HepG2 (cell line): ENCODE measurements at regions not wholly inside any gene's neighbourhood (a gene's known extent, or its start where the extent isn't known, plus 50 kb on each side); places are given as distances from the start of the nearest gene placed in this dataset.

Experiments
- ATAC-seq: fragments of 200-7000 bp; cut with Tn5 transposase; 3 replicates; pipeline ENCODE4 v1.9.1; 2020; ENCODE audit warnings: mild to moderate bottlenecking, moderate library complexity
- BruUV-seq: library from RNA; stranded (reverse); fragments of 400-500 nt; replicated peaks from 2 replicates; lab custom pipeline; 2021; lab: Mats Ljungman, UMichigan
- CTCF ChIA-PET: fragments of 300-600 bp; formaldehyde crosslinking; extraction: SDS; loops from one replicate; lab custom pipeline; 2021; ENCODE audit warnings: low total read pairs, inconsistent platforms, low intra/inter-chr PET ratio; lab: Yijun Ruan, JAX
- POLR2A ChIA-PET: fragments of 350-600 bp; sonication (Branson Sonifier 250); formaldehyde crosslinking; loops from one replicate; lab custom pipeline; 2020; ENCODE audit warnings: antibody characterized with exemption, inconsistent platforms; lab: Yijun Ruan, JAX
- DNase-seq: peaks from one replicate; pipeline ENCODE4 v3.0.0-alpha.2; 2015; ENCODE audit warnings: low spot score
- FAIRE-seq: peaks from 3 replicates; lab custom pipeline; 2011; peaks lifted over from hg19 to GRCh38; lab: Jason Lieb, UNC
- H2AFZ ChIP-seq: one replicate; pipeline ENCODE4 v1.6.1; 2011; ENCODE audit warnings: low read length, inconsistent platforms
- H3K27ac ChIP-seq: fragments of 300-600 bp; 3 replicates; pipeline ENCODE4 v1.8.0; 2011; ENCODE audit warnings: mixed run types, mild to moderate bottlenecking, mixed read lengths, low read length, inconsistent platforms; ENCODE audit not compliant: insufficient read depth; ENCODE audit errors: extremely low read length
- H3K27me3 ChIP-seq, 2 experiments: fragments of 200-600 bp in 1 of 2; 2 replicates in 1 of 2; 3 replicates in 1 of 2; pipeline versions ENCODE4 v1.6.0 to v1.8.0; 2011; ENCODE audit warnings: low read length in 2 of 2, mild to moderate bottlenecking in 2 of 2, moderate library complexity in 2 of 2, inconsistent platforms in 1 of 2; ENCODE audit not compliant: insufficient read depth in 2 of 2, control insufficient read depth in 1 of 2
- H3K36me3 ChIP-seq, 2 experiments: fragments of 200-600 bp in 1 of 2; replicated peaks in 1 of 2; 2 replicates in 1 of 2; 3 replicates in 1 of 2; pipeline versions ENCODE4 v1.5.1 to v1.8.0; 2011; ENCODE audit warnings: low read length in 2 of 2, inconsistent platforms in 1 of 2; ENCODE audit not compliant: insufficient read depth in 2 of 2, control insufficient read depth in 1 of 2
- H3K4me1 ChIP-seq: 2 replicates; pipeline ENCODE4 v1.5.1; 2012; ENCODE audit warnings: low read length, inconsistent platforms; ENCODE audit not compliant: insufficient read depth
- H3K4me2 ChIP-seq: 2 replicates; pipeline ENCODE4 v1.6.0; 2011; ENCODE audit warnings: low read depth, low read length, inconsistent platforms
- H3K4me3 ChIP-seq, 3 experiments: fragments of 200-600 bp in 1 of 3; sonication (generic), shearing (Covaris generic) in 1 of 3; replicated peaks in 1 of 3; 2 replicates each; pipeline ENCODE4 v1.5.1; 2011 to 2016; ENCODE audit warnings: low read length in 3 of 3, inconsistent platforms in 2 of 3, low read depth in 2 of 3, mild to moderate bottlenecking in 2 of 3, control low read depth in 1 of 3, mixed read lengths in 1 of 3; ENCODE audit not compliant: insufficient read depth in 1 of 3
- H3K79me2 ChIP-seq: one replicate; pipeline ENCODE4 v1.6.1; 2011; ENCODE audit warnings: low read length, inconsistent platforms; ENCODE audit not compliant: insufficient read depth
- H3K9ac ChIP-seq: 2 replicates; pipeline ENCODE4 v1.6.0; 2011; ENCODE audit warnings: mild to moderate bottlenecking, low read depth, low read length, inconsistent platforms; ENCODE audit not compliant: insufficient read depth
- H3K9me3 ChIP-seq: 2 replicates; pipeline ENCODE4 v1.5.1; 2012; ENCODE audit warnings: mild to moderate bottlenecking, low read length
- H4K20me1 ChIP-seq: 2 replicates; pipeline ENCODE4 v1.6.0; 2011; ENCODE audit warnings: inconsistent platforms, mild to moderate bottlenecking, low read length, moderate library complexity; ENCODE audit not compliant: insufficient read depth
- HNF4A ChIP-seq: sonication (generic); formaldehyde crosslinking; IDR thresholded peaks from 2 replicates; pipeline ENCODE4 v1.4.0; 2020; ENCODE audit warnings: missing genetic modification reagents
- MAFF ChIP-seq: IDR thresholded peaks from 2 replicates; pipeline ENCODE4 v1.6.1; 2011; ENCODE audit warnings: low read depth, low read length, improper control_type of control experiment
- MAFK ChIP-seq, 2 experiments: IDR thresholded peaks in 1 of 2; conservative IDR thresholded peaks in 1 of 2; 2 replicates each; pipeline ENCODE4 v1.6.1; 2011; ENCODE audit warnings: improper control_type of control experiment in 2 of 2, low read length in 2 of 2
- MIXL1 ChIP-seq: IDR thresholded peaks from 2 replicates; pipeline ENCODE4 v1.6.1; 2016
- PREB ChIP-seq: sonication (generic); formaldehyde crosslinking; IDR thresholded peaks from 2 replicates; pipeline ENCODE4 v1.4.0; 2020; ENCODE audit warnings: missing genetic modification reagents
- SP4 ChIP-seq: sonication (generic); formaldehyde crosslinking; IDR thresholded peaks from 2 replicates; pipeline ENCODE4 v1.8.1; 2023; ENCODE audit warnings: mild to moderate bottlenecking, missing genetic modification reagents
- UBTF ChIP-seq: sonication (generic); formaldehyde crosslinking; IDR thresholded peaks from 2 replicates; pipeline ENCODE4 v1.4.0; 2020; ENCODE audit warnings: mild to moderate bottlenecking, missing genetic modification reagents
- ZBTB44 ChIP-seq: sonication (generic); formaldehyde crosslinking; IDR thresholded peaks from 2 replicates; pipeline ENCODE4 v1.4.0; 2020; ENCODE audit warnings: missing genetic modification reagents
- ZNF552 ChIP-seq: sonication (generic); formaldehyde crosslinking; IDR thresholded peaks from 2 replicates; pipeline ENCODE4 v1.9.0; 2022; ENCODE audit warnings: missing genetic modification reagents, mild to moderate bottlenecking, borderline replicate concordance
- WGBS: methylation state at CpG from one replicate; pipeline ENCODE4 v1.1.6; 2017; ENCODE audit warnings: low lambda C conversion rate; 5-methylcytosine and 5-hydroxymethylcytosine counted together
- in situ Hi-C: cut with HindIII; loops from 2 replicates; pipeline ENCODE4 v1.10.0; 2017; ENCODE audit warnings: low pct_unique_long_range_greater_than_20kb; ENCODE audit not compliant: extremely low pct_ligation_motif_present
- intact Hi-C: fragments of 100-400 bp; cut with micrococcal nuclease; formaldehyde crosslinking; loops from one replicate; pipeline ENCODE4 v1.10.0; 2022; ENCODE audit not compliant: unreplicated experiment
- TF ChIP-seq, protein P1 (sequence below): sonication (generic); formaldehyde crosslinking; IDR thresholded peaks from 2 replicates; pipeline ENCODE4 v1.4.0; 2020; ENCODE audit warnings: missing genetic modification reagents
- TF ChIP-seq, protein P2 (sequence below): sonication (generic); formaldehyde crosslinking; IDR thresholded peaks from 2 replicates; pipeline ENCODE4 v1.8.0; 2022; ENCODE audit warnings: missing genetic modification reagents, mild to moderate bottlenecking, inconsistent platforms, borderline replicate concordance
- TF ChIP-seq, protein P3 (sequence below): sonication (generic); formaldehyde crosslinking; IDR thresholded peaks from 2 replicates; pipeline ENCODE4 v1.5.1; 2020; ENCODE audit warnings: missing genetic modification reagents, mild to moderate bottlenecking, borderline replicate concordance
- TF ChIP-seq, protein P4 (sequence below): sonication (generic); formaldehyde crosslinking; IDR thresholded peaks from 2 replicates; pipeline ENCODE4 v1.4.0; 2020; ENCODE audit warnings: missing genetic modification reagents

DNA sequence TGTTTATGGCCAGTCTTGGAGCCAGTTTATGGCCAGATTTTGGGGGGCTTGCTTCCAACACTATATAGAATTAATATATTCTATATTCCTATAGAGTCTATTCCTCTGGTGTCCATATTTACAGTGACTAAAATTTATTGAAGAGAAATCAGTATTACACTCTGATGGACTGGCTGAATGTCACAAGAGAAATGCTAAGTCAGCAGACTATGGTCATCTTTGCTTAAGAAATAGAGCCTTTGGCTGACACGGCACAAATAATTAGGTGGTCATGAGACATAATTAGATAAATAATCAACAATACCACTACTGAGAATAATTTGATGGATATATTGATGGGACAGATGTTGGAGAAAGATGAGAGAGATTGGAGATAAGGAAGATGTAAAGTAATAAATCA lies 272.9 kb downstream of the SLITRK5 start:
- no peak overlapping the region for H3K4me3 ChIP-seq
- H3K9me3 ChIP-seq: no peaks in the 10 kb centered on the region
- no peaks in the 10 kb centered on the region for H4K20me1 ChIP-seq
- FAIRE-seq: no peak
- H3K4me1 ChIP-seq: no peaks in the 10 kb centered on the region
- BruUV-seq: no TSS peak
- in situ Hi-C loops (no loop called here), intact Hi-C loops (no loop called here)
- no peak overlapping the region for H2AFZ ChIP-seq
- H3K79me2 ChIP-seq: no peaks in the 10 kb centered on the region
- POLR2A ChIA-PET: no interaction called here
- no peaks in the 10 kb centered on the region for H3K27me3 ChIP-seq
- H3K36me3 ChIP-seq: no peaks in the 10 kb centered on the region
- no peak overlapping the region for H3K9ac ChIP-seq
- CTCF ChIA-PET: no interaction called here
- WGBS: 54% methylated on average over 1 of the region's 1 CpG
- no peak overlapping the region for H3K27ac ChIP-seq
- no peak for ATAC-seq
- TF ChIP-seq MIXL1 (CRISPR knock-in tag) (no peak), HNF4A (CRISPR knock-in tag) (no peak), ZNF552 (CRISPR knock-in tag) (no peak), MAFF (peak; percentile 85), ZBTB44 (CRISPR knock-in tag) (no peak), MAFK (conservative IDR thresholded peaks at IDR 0.05 in 1 of 2, IDR thresholded peaks at IDR 0.05 in 1 of 2; ENCODE audit: low read length in 2 of 2) (peak; percentile 86 to 90), UBTF (CRISPR knock-in tag) (no peak), PREB (CRISPR knock-in tag) (no peak), SP4 (CRISPR knock-in tag) (no peak)
- TF ChIP-seq, protein P1, sequence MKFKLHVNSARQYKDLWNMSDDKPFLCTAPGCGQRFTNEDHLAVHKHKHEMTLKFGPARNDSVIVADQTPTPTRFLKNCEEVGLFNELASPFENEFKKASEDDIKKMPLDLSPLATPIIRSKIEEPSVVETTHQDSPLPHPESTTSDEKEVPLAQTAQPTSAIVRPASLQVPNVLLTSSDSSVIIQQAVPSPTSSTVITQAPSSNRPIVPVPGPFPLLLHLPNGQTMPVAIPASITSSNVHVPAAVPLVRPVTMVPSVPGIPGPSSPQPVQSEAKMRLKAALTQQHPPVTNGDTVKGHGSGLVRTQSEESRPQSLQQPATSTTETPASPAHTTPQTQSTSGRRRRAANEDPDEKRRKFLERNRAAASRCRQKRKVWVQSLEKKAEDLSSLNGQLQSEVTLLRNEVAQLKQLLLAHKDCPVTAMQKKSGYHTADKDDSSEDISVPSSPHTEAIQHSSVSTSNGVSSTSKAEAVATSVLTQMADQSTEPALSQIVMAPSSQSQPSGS (CRISPR knock-in tag): no peak
- TF ChIP-seq, protein P2, sequence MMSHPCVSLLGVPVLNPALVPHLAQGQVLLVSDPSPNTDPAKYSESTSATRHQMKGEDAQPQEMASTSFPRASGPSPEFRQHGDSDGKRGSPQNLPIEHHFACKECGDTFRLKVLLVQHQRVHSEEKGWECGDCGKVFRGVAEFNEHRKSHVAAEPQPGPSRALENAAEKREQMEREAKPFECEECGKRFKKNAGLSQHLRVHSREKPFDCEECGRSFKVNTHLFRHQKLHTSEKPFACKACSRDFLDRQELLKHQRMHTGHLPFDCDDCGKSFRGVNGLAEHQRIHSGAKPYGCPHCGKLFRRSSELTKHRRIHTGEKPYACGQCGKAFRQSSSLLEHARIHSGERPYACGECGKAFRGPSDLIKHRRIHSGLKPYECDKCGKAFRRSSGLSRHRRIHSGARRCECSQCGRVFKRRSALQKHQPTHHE (CRISPR knock-in tag): no peak
- TF ChIP-seq, protein P3, sequence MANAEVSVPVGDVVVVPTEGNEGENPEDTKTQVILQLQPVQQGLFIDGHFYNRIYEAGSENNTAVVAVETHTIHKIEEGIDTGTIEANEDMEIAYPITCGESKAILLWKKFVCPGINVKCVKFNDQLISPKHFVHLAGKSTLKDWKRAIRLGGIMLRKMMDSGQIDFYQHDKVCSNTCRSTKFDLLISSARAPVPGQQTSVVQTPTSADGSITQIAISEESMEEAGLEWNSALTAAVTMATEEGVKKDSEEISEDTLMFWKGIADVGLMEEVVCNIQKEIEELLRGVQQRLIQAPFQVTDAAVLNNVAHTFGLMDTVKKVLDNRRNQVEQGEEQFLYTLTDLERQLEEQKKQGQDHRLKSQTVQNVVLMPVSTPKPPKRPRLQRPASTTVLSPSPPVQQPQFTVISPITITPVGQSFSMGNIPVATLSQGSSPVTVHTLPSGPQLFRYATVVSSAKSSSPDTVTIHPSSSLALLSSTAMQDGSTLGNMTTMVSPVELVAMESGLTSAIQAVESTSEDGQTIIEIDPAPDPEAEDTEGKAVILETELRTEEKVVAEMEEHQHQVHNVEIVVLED (CRISPR knock-in tag): no peak
- TF ChIP-seq, protein P4, sequence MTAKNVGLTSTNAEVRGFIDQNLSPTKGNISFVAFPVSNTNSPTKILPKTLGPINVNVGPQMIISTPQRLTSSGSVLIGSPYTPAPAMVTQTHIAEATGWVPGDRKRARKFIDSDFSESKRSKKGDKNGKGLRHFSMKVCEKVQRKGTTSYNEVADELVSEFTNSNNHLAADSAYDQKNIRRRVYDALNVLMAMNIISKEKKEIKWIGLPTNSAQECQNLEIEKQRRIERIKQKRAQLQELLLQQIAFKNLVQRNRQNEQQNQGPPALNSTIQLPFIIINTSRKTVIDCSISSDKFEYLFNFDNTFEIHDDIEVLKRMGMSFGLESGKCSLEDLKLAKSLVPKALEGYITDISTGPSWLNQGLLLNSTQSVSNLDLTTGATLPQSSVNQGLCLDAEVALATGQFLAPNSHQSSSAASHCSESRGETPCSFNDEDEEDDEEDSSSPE (CRISPR knock-in tag): no peak
- DNase-seq: no peak
- H3K4me2 ChIP-seq: no peak overlapping the region
